ENCODE measurements at regions not wholly inside any gene's neighbourhood (a gene's known extent, or its start where the extent isn't known, plus 50 kb on each side); places are given as distances from the start of the nearest gene placed in this dataset.

- no peak overlapping the region for H3K27ac ChIP-seq
- intact Hi-C loops (cut with DNase I; ENCODE audit: low total_unique reads) = loop anchor here (10.0 kb wide), 1 partner anchor 980 kb away; no protein-coding TSS in a partner anchor
- H3K9me3 ChIP-seq = no peaks in the 10 kb centered on the region
- no peaks in the 10 kb centered on the region for H3K4me1 ChIP-seq
- no peak for TF ChIP-seq CTCF (IDR thresholded peaks at IDR 0.05)
- DNase-seq = no peak
- no peaks in the 10 kb centered on the region for H3K27me3 ChIP-seq
- H3K36me3 ChIP-seq = no peaks in the 10 kb centered on the region
- H3K4me3 ChIP-seq = no peak overlapping the region
Measured at GRCh38 chr11:11774928-11775327, 66.8 kb upstream of the USP47 start.

- intact Hi-C loops (cut with DNase I; ENCODE audit: low total_unique reads) = loop anchor here (10.0 kb wide), 1 partner anchor 978 kb away; no protein-coding TSS in a partner anchor
Measured at GRCh38 chr11:11772865-11773515, 68.8 kb upstream of the USP47 start.

DNA sequence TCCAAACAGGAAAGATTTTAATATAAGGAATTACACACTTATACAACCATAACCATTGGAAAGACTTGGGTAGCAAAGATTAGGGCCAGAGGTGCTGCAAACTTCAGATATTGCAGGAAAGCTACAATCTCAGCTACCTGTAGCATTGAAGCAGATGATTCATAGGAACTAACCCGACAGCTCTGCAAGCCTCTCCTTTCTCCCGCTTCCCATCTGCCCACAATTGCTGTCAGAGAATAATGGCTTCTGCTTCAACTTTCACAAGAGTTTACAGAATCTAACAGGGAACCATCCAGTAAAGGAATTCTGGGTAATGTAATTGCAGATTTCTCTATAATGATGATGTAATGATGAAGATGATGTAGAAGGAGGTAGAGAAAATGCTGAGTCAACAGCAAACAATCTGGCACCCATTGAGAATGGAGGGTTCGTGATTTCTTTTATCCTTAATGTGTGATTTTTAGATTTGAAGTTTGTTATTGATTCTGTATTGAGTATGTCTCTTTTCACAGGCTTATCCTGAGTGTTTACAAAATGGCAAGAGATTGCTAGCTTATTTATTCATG lies 70.8 kb upstream of the USP47 start:
- no peaks in the 10 kb centered on the region for H3K4me1 ChIP-seq
- intact Hi-C loops (cut with DNase I; ENCODE audit: low total_unique reads) = loop anchor here (10.0 kb wide), 1 partner anchor 976 kb away; no protein-coding TSS in a partner anchor
- DNase-seq = no peak
- TF ChIP-seq CTCF (IDR thresholded peaks at IDR 0.05) = no peak
- H3K27me3 ChIP-seq = peaks cover 0 to 3% of the 10 kb centered on the region in 2 donors
- no peak overlapping the region for H3K4me3 ChIP-seq
- no peaks in the 10 kb centered on the region for H3K9me3 ChIP-seq
- H3K27ac ChIP-seq = no peak overlapping the region
- H3K36me3 ChIP-seq = no peaks in the 10 kb centered on the region

More at GRCh38 chr11:11772865-11773515, 68.8 kb upstream of the USP47 start:
- DNase-seq = no peak
- no peak overlapping the region for H3K4me3 ChIP-seq
- H3K27me3 ChIP-seq = peaks cover 0 to 3% of the 10 kb centered on the region in 2 donors
- no peak for TF ChIP-seq CTCF (IDR thresholded peaks at IDR 0.05)
- H3K27ac ChIP-seq = no peak overlapping the region
- no peaks in the 10 kb centered on the region for H3K9me3 ChIP-seq
- H3K36me3 ChIP-seq = no peaks in the 10 kb centered on the region
- no peaks in the 10 kb centered on the region for H3K4me1 ChIP-seq

- Histone ChIP-seq H3K27ac (no peak overlapping the region), H3K4me1 (no peaks in the 10 kb centered on the region), H3K27me3 (peaks cover 0 to 3% of the 10 kb centered on the region in 2 donors), H3K9me3 (no peaks in the 10 kb centered on the region), H3K36me3 (no peaks in the 10 kb centered on the region), H3K4me3 (no peak overlapping the region)
- intact Hi-C loops (cut with DNase I; ENCODE audit: low total_unique reads) = loop anchor here (10.0 kb wide), 1 partner anchor 975 kb away; no protein-coding TSS in a partner anchor
- no peak for TF ChIP-seq CTCF (IDR thresholded peaks at IDR 0.05)
- DNase-seq = no peak
Measured at GRCh38 chr11:11770296-11770695, 71.5 kb upstream of the USP47 start.

DNA sequence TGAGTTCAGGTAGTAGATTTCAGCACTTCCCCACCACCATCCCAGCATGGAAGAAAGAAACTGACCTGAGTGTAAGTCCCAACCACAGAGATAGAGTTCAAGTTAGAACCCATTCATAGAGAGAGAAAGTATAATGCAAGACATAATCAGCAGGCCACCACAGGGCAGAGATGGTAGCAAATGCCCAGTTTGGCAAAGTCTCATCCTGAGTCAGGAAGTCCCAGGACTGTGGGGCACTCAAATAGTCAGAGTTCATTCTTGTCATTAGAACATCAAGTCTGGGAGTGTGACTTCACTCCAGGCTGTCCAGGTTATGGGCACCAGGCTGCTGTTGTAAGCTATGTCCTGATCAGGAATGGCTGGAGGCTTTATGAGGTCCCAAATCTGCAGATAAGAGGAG lies 72.0 kb upstream of the USP47 start:
- no peaks in the 10 kb centered on the region for H3K9me3 ChIP-seq
- no peak for TF ChIP-seq CTCF (IDR thresholded peaks at IDR 0.05)
- no peak overlapping the region for H3K4me3 ChIP-seq
- DNase-seq = no peak
- H3K4me1 ChIP-seq = no peaks in the 10 kb centered on the region
- peaks cover 0 to 3% of the 10 kb centered on the region in 2 donors for H3K27me3 ChIP-seq
- H3K27ac ChIP-seq = no peak overlapping the region
- H3K36me3 ChIP-seq = no peaks in the 10 kb centered on the region
- intact Hi-C loops (cut with DNase I; ENCODE audit: low total_unique reads) = loop anchor here (10.0 kb wide), 1 partner anchor 975 kb away; no protein-coding TSS in a partner anchor
